ENCODE measurements at regions not wholly inside any gene's neighbourhood (a gene's known extent, or its start where the extent isn't known, plus 50 kb on each side); places are given as distances from the start of the nearest gene placed in this dataset.
A peak's percentile ranks its signal among the peaks of the same experiment; 100 is the strongest.

DNA sequence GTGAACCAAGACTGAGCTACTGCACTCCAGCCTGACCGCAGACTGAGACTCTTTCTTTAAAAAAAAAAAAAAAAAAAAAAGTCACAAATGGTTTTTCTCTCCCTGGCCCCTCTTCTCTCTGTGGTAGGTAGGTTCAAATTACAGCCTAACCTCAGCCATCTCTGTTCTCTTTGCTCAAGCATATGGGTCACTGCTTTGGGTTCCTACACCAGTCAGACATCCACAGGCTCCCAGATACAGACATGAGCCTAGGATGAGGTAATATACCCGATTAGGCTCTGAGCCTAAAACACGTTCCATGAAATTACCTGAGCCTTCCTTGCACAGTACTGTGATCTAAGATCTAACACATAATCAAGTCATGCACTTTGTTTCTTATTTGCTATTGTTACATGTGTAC is 90.5 kb upstream of the JAK1 start:
- no peak for DNase-seq (ENCODE audit: low spot score)
- in situ Hi-C loops (cut with HindIII; ENCODE audit: low sequenced_read_pairs) = no loop called here

DNA sequence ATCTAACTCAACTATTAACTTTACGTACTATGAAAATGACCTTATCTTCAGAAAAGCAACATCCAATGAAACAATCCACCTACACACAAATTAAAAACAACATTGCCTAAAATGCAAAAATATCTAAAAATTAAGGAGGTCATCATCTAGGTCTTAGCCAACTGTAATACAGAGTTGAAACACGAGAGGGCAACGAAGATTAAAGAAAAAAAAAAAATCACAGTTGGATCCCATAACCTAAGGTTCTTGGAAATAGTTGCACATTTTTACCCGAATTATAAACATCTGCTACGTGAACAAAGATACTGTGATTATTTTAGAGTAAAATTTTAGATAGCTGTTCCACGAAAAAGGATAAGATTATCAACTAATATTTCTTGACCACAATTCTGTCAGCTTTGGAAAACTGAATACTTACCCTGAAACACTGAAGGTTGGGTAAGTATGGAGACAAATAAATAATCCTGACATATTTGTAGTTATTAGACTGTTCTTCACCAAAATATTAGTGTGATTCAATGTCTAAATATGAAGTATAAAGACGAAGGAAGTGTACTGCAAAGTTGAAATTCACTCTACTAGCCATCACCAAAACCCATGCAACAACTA is 88.0 kb upstream of the AK4 start:
- DNase-seq (ENCODE audit: low spot score) = peak; percentile 68

GRCh38 chr1:65062339-65062738 is 85.7 kb upstream of the AK4 start:
- in situ Hi-C loops (cut with HindIII; ENCODE audit: low sequenced_read_pairs) = no loop called here
- no peak for DNase-seq (ENCODE audit: low spot score)

More for the DNA sequence above, 88.0 kb upstream of the AK4 start:
- in situ Hi-C loops (cut with HindIII; ENCODE audit: low sequenced_read_pairs) = no loop called here

GRCh38 chr1:65063025-65063424 is 85.0 kb upstream of the AK4 start:
- in situ Hi-C loops (cut with HindIII; ENCODE audit: low sequenced_read_pairs) = no loop called here

DNA sequence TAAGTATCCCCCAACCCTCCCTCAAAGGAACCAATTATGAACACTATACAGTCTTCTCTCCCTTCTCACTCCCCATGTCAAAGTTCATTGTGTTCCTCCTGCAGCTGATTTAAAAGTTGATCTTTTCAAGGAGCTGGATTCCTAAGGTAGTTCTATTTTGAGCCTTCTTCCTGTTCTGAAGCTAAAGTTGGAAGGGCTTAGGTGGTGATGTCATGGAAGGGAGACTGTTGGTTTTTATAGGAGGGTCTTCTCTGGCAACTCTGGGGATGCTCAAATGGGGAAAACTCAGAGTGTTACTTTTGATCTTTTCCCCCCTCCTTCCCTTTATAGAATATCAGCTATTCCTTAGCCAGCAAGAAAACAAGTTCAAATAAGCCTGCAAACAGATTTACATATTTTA is 83.0 kb upstream of the AK4 start:
- in situ Hi-C loops (cut with HindIII; ENCODE audit: low sequenced_read_pairs) = no loop called here
- DNase-seq (ENCODE audit: low spot score) = peak; percentile 41

More at GRCh38 chr1:65063025-65063424, 85.0 kb upstream of the AK4 start:
- peak; percentile 62 for DNase-seq (ENCODE audit: low spot score)

- peak; percentile 68 for DNase-seq (ENCODE audit: low spot score)
- in situ Hi-C loops (cut with HindIII; ENCODE audit: low sequenced_read_pairs) = no loop called here
Measured at GRCh38 chr1:65065524-65066418, 82.2 kb upstream of the AK4 start.

GRCh38 chr1:65066419-65066765 is 81.6 kb upstream of the AK4 start:
- in situ Hi-C loops (cut with HindIII; ENCODE audit: low sequenced_read_pairs) = no loop called here
- DNase-seq (ENCODE audit: low spot score) = no peak

DNA sequence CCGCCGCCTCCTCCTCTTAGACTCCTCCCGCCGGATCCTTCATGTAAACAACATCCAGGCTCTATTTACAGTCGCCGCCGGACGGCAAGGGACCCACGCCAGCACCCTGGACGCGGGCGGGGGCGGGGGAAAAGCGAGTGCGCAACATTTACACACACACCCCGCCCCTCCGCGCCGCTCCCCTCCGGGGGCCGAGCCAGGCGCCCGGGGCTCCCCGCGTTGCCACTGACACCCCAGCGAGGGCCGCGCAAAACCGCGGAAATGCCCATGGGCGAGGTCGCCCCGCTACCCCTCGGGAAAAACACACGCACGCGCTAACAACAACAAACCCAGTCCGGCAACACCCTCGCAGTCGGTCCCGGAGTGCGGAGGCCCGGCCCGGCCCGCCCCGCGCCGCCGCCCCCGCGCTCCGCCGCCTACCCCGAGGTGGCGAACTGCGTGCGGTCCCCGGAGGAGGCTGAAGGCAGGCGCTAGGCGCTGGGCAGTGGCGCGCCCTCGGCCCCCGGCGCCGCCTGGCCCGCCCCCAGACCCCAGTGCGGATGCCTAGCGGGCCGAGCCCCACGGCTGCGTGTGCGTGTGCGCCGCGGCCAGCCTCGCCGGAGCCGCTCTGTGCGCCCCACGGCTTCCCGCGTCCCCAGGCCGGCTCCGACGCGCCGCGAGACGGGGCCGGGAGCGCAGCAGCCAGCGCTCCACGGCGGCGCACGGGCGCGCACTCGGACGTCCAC is 81.1 kb upstream of the AK4 start:
- peak; percentile 93 for DNase-seq (ENCODE audit: low spot score)
- in situ Hi-C loops (cut with HindIII; ENCODE audit: low sequenced_read_pairs) = no loop called here

GRCh38 chr1:65067491-65068201 is 80.4 kb upstream of the AK4 start:
- DNase-seq (ENCODE audit: low spot score) = peak; percentile 90
- in situ Hi-C loops (cut with HindIII; ENCODE audit: low sequenced_read_pairs) = no loop called here

- in situ Hi-C loops (cut with HindIII; ENCODE audit: low sequenced_read_pairs) = no loop called here
- DNase-seq (ENCODE audit: low spot score) = peak; percentile 72
Measured at GRCh38 chr1:65068202-65069010, 79.6 kb upstream of the AK4 start.

GRCh38 chr1:65069011-65069565 is 78.9 kb upstream of the AK4 start:
- in situ Hi-C loops (cut with HindIII; ENCODE audit: low sequenced_read_pairs) = no loop called here
- no peak for DNase-seq (ENCODE audit: low spot score)

DNA sequence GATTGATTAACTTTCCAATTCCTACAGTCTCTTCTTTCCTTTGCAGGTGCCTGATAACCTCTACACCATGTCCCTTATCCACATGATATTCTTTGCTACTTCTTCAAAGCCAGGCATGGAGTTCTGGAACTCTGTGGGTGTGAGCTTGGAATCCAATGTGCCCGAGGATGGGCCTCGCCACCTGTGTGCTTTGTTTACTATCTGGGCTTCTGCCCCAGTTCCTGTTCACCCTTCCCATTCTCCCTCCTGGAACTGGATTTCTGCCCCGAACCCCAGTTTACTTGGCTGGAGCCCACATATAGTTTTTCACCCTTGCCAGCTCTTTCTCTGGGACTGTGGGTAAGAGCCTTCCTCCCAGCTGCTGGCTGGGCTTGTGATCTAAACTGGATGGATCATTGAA is 75.2 kb upstream of the AK4 start:
- peak; percentile 25 for DNase-seq (ENCODE audit: low spot score)

GRCh38 chr1:65075123-65075976 is 72.7 kb upstream of the AK4 start:
- in situ Hi-C loops (cut with HindIII; ENCODE audit: low sequenced_read_pairs) = no loop called here
- peak; percentile 71 for DNase-seq (ENCODE audit: low spot score)

More for the DNA sequence above, 75.2 kb upstream of the AK4 start:
- in situ Hi-C loops (cut with HindIII; ENCODE audit: low sequenced_read_pairs) = no loop called here

DNA sequence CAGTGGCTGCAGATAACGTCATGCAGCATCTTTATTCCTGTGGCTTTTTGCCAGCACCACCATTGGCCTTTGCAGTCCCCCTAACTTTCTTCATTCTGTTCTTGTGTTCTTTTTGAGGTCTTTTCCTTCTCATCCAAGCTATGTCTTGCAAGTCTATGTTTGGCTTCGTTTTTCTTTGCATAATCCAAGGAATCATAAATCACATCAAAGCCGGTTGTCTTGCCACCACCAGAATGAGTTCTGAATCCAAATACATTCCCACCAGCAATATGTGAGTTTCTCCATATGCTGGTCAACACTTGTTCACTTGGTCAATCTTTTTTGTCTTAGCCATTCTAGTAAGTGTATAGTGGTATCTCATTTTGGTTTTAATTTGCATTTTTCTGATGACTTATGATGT is 70.6 kb upstream of the AK4 start:
- DNase-seq (ENCODE audit: low spot score) = no peak
- in situ Hi-C loops (cut with HindIII; ENCODE audit: low sequenced_read_pairs) = no loop called here

- DNase-seq (ENCODE audit: low spot score) = no peak
- in situ Hi-C loops (cut with HindIII; ENCODE audit: low sequenced_read_pairs) = no loop called here
Measured at GRCh38 chr1:65079941-65080340, 68.1 kb upstream of the AK4 start.

DNA sequence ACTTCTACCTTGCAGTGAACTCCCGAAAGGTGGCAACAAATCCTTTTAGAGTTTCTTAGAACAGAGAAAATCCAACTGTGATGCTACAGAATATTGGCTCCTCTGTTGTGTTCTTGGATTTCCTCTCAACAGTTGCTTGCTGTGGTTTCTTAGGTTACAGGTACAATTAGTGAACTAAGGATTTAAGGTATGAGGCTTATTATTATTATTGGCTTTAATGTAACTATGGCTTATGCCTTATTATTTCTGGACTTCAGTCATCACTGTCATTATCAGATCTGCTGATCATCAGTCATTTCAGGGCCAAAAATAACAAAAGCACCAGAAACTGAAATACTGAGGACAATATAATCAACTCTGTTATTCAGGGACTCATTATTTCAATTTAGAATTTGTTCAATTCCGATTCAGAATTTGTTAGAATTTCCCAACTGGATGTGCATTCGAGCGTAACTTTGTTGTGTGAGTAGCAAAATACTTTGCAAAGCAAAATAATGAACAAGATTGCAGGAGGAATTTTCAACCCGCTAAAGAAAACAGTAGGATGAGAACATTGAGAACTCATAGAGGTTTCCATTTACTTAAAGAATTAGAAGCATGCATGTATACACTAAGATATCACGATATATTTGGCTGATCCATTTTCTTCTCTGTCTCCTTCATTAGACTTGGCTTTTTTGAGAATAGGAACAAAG is 65.5 kb upstream of the AK4 start:
- peak; percentile 16 for DNase-seq (ENCODE audit: low spot score)
- in situ Hi-C loops (cut with HindIII; ENCODE audit: low sequenced_read_pairs) = no loop called here

- in situ Hi-C loops (cut with HindIII; ENCODE audit: low sequenced_read_pairs) = no loop called here
- DNase-seq (ENCODE audit: low spot score) = no peak
Measured at GRCh38 chr1:65083263-65083896, 64.6 kb upstream of the AK4 start.
